IPS-NIHi7 (cell line): ENCODE measurements at regions not wholly inside any gene's neighbourhood (a gene's known extent, or its start where the extent isn't known, plus 50 kb on each side); places are given as distances from the start of the nearest gene placed in this dataset.
"Not testable (repeated sequence)": the region's sequence is repeated elsewhere in the genome, so short reads cannot be mapped to it uniquely, and the experiment has no call there.

Source experiments
- DNase-seq: peaks from one replicate; pipeline ENCODE4 v3.0.0; 2012; ENCODE audit warnings: mixed read lengths; ENCODE audit errors: extremely low spot score

- DNase-seq: no peak
Measured at GRCh38 chr4:124053872-124054538, 657.4 kb downstream of the SPRY1 start.

- no peak for DNase-seq
Measured at GRCh38 chr4:124055336-124055735, 657.2 kb downstream of the ANKRD50 start.

- no peak for DNase-seq
Measured at GRCh38 chr4:124055896-124056295, 656.6 kb downstream of the ANKRD50 start.

GRCh38 chr4:124060261-124060918 lies 652.1 kb downstream of the ANKRD50 start:
- DNase-seq: no peak

GRCh38 chr4:124061413-124061812 lies 651.1 kb downstream of the ANKRD50 start:
- no peak for DNase-seq

GRCh38 chr4:124065422-124065821 lies 647.1 kb downstream of the ANKRD50 start:
- no peak for DNase-seq

- no peak for DNase-seq
Measured at GRCh38 chr4:124065936-124066335, 646.6 kb downstream of the ANKRD50 start.

GRCh38 chr4:124066595-124066994 lies 645.9 kb downstream of the ANKRD50 start:
- DNase-seq: no peak

- DNase-seq: no peak
Measured at GRCh38 chr4:124067046-124067445, 645.5 kb downstream of the ANKRD50 start.

- DNase-seq: no peak
Measured at GRCh38 chr4:124070688-124071484, 641.6 kb downstream of the ANKRD50 start.

- DNase-seq: not testable (repeated sequence)
Measured at GRCh38 chr4:124075276-124075675, 637.3 kb downstream of the ANKRD50 start.

GRCh38 chr4:124079174-124079780 lies 633.3 kb downstream of the ANKRD50 start:
- no peak for DNase-seq

- DNase-seq: no peak
Measured at GRCh38 chr4:124083711-124084110, 628.8 kb downstream of the ANKRD50 start.

GRCh38 chr4:124085561-124086180 lies 626.9 kb downstream of the ANKRD50 start:
- DNase-seq: no peak

GRCh38 chr4:124090021-124090420 lies 622.5 kb downstream of the ANKRD50 start:
- DNase-seq: no peak

- DNase-seq: no peak
Measured at GRCh38 chr4:124092101-124092500, 620.4 kb downstream of the ANKRD50 start.

- no peak for DNase-seq
Measured at GRCh38 chr4:124092541-124092984, 620.0 kb downstream of the ANKRD50 start.

- DNase-seq: no peak
Measured at GRCh38 chr4:124095621-124096020, 616.9 kb downstream of the ANKRD50 start.

- no peak for DNase-seq
Measured at GRCh38 chr4:124096290-124096689, 616.2 kb downstream of the ANKRD50 start.

GRCh38 chr4:124097447-124097846 lies 615.1 kb downstream of the ANKRD50 start:
- no peak for DNase-seq

GRCh38 chr4:124104101-124104500 lies 608.4 kb downstream of the ANKRD50 start:
- no peak for DNase-seq

GRCh38 chr4:124104628-124105027 lies 607.9 kb downstream of the ANKRD50 start:
- DNase-seq: no peak
